Heart left ventricle (tissue), 16 donors: ENCODE measurements at regions not wholly inside any gene's neighbourhood (a gene's known extent, or its start where the extent isn't known, plus 50 kb on each side); places are given as distances from the start of the nearest gene placed in this dataset.
A peak's percentile ranks its signal among the peaks of the same experiment; 100 is the strongest.

Experiments
- ATAC-seq, 4 donors: fragments of 200-7000 bp; cut with Tn5 transposase; one replicate each; pipeline ENCODE4 v1.9.1; 2020 to 2022; ENCODE audit warnings: moderate library complexity in 4 of 4, mild to moderate bottlenecking in 3 of 4, moderate number of reproducible peaks in 1 of 4
- DNase-seq, 5 donors: peaks; one replicate each; pipeline ENCODE4 v3.0.0-alpha.2; 2020
- H3K27ac ChIP-seq, 12 donors: fragments of 200-600 bp; sonication (generic) in 4 of 12; one replicate each; pipeline versions ENCODE4 v1.5.0 to v1.8.0; 2016 to 2022; ENCODE audit warnings: mild to moderate bottlenecking in 2 of 12
- H3K27me3 ChIP-seq, 9 donors: fragments of 200-600 bp; sonication (generic) in 2 of 9; one replicate each; pipeline versions ENCODE4 v1.5.1 to v1.8.0; 2016 to 2022; ENCODE audit warnings: mild to moderate bottlenecking in 3 of 9
- H3K36me3 ChIP-seq, 9 donors: fragments of 200-600 bp; sonication (generic) in 2 of 9; one replicate each; pipeline versions ENCODE4 v1.5.0 to v1.8.0; 2018 to 2022; ENCODE audit warnings: mild to moderate bottlenecking in 2 of 9
- H3K4me1 ChIP-seq, 12 donors: fragments of 200-600 bp; sonication (generic) in 4 of 12; one replicate each; pipeline versions ENCODE4 v1.5.0 to v1.8.0; 2016 to 2022; ENCODE audit warnings: mild to moderate bottlenecking in 3 of 12
- H3K4me3 ChIP-seq, 12 donors: fragments of 200-600 bp; sonication (generic) in 4 of 12; one replicate each; pipeline versions ENCODE4 v1.5.0 to v1.8.0; 2017 to 2022; ENCODE audit warnings: mild to moderate bottlenecking in 9 of 12, moderate library complexity in 4 of 12
- H3K9me3 ChIP-seq, 12 donors: fragments of 200-600 bp; sonication (generic) in 4 of 12; one replicate each; pipeline versions ENCODE4 v1.5.0 to v1.8.0; 2016 to 2022; ENCODE audit warnings: mild to moderate bottlenecking in 1 of 12
- POLR2A ChIP-seq, 2 donors: fragments of 450-650 bp; IDR thresholded peaks; one replicate each; pipeline ENCODE4 v1.6.1; 2017; ENCODE audit warnings: antibody characterized with exemption in 2 of 2, mild to moderate bottlenecking in 2 of 2, moderate library complexity in 2 of 2
- WGBS, 4 donors: extraction: QIAGEN DNeasy Blood & Tissue Kit in 2 of 4; methylation state at CpG; one replicate each; pipeline versions ENCODE4 v1.1.5 to v1.1.7; 2013 to 2018; 5-methylcytosine and 5-hydroxymethylcytosine counted together
- intact Hi-C, 10 donors: fragments of 100-400 bp; cut with DNase I; formaldehyde crosslinking; loops; one replicate each; pipeline versions ENCODE4 v1.11.1 to v1.14.2; 2022
- TF ChIP-seq, protein P1 (sequence below), 12 donors: fragments of 200-600 bp; sonication (generic) in 4 of 12; IDR thresholded peaks; one replicate each; pipeline versions ENCODE4 v1.5.0 to v1.8.0; 2018 to 2022; ENCODE audit warnings: antibody characterized with exemption in 12 of 12, mild to moderate bottlenecking in 5 of 12
- donor health status: ischemic (EF 13 %, LVEDD 7.1; RV severe dilation, severe dysfunction).
- donor health status: healthy with polysubstance abuse.
- donor health status: DM: no; HTN: yes; CAD: no.
- donor health status: DM: no; HTN: no; CAD: no.
- donor health status: ischemic (EF 25% LVEDD 6.9; RV normal size, moderate dysfunction).
- donor health status: ischemic (EF 25% LVEDD 5.7; RV mildly dilated, moderate dysfunction).
- donor health status: healthy.
- donor health status: DM: yes; HTN: yes; CAD: no.
- donor health status: ischemic (EF 35%, LVEDD 5.7; RV mildly dilated, moderate dysfunction).
- donor health status: nonischemic (EF 11% LVEDD 7.7; RV severe dilation, severe dysfunction).
- donor health status: DM: yes; HTN: yes; CAD: no.
- donor health status: PGD.
- donor health status: ischemic (EF 29% LVEDD 5.4; RV normal size, mild dysfunction).
- donor health status: nonischemic (EF 23%, LVEDD 6.1; RV moderate dilation, normal function).

- H3K27ac ChIP-seq = no peak overlapping the region
- 68 to 79% (median 72%) methylated on average over 10 of the region's 10 CpGs for WGBS, 4 donors
- no peak for DNase-seq
- no peaks in the 10 kb centered on the region for H3K36me3 ChIP-seq
- intact Hi-C loops = no loop called here
- ATAC-seq = peak in 2 of 4 donors; percentile 52 to 59
- no peaks in the 10 kb centered on the region for H3K9me3 ChIP-seq
- no peak for TF ChIP-seq POLR2A (IDR thresholded peaks at IDR 0.05)
- TF ChIP-seq, protein P1, sequence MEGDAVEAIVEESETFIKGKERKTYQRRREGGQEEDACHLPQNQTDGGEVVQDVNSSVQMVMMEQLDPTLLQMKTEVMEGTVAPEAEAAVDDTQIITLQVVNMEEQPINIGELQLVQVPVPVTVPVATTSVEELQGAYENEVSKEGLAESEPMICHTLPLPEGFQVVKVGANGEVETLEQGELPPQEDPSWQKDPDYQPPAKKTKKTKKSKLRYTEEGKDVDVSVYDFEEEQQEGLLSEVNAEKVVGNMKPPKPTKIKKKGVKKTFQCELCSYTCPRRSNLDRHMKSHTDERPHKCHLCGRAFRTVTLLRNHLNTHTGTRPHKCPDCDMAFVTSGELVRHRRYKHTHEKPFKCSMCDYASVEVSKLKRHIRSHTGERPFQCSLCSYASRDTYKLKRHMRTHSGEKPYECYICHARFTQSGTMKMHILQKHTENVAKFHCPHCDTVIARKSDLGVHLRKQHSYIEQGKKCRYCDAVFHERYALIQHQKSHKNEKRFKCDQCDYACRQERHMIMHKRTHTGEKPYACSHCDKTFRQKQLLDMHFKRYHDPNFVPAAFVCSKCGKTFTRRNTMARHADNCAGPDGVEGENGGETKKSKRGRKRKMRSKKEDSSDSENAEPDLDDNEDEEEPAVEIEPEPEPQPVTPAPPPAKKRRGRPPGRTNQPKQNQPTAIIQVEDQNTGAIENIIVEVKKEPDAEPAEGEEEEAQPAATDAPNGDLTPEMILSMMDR (IDR thresholded peaks at IDR 0.05) = no peak
- H3K4me1 ChIP-seq = peaks cover 0 to 4% (median 0%) of the 10 kb centered on the region in 12 donors
- no peaks in the 10 kb centered on the region for H3K27me3 ChIP-seq
- H3K4me3 ChIP-seq = no peak overlapping the region
Measured at GRCh38 chr10:47088656-47089354, 177.6 kb downstream of the PTPN20 start.

DNA sequence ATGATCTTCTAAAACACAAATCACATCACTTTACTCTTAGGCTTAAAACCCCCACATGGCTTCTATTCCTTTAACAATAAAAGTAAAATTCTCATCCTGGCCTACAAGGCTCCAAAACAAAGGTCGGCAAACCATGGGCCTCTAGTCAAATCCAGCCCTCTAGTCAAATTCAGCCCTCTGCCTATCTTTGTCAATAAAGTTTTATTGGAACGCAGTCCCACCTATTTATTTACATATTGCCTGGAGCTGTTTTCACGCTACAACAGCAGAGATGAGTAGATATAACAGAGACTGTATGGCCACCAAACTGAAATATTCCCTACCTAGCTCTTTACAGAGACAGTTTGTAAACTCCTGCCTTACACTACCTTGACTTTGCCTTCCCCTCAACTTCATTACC lies 178.8 kb downstream of the PTPN20 start:
- no peak for DNase-seq
- Histone ChIP-seq H3K36me3 (no peaks in the 10 kb centered on the region), H3K27ac (no peak overlapping the region), H3K4me1 (peaks cover 0 to 4% (median 0%) of the 10 kb centered on the region in 12 donors), H3K9me3 (no peaks in the 10 kb centered on the region), H3K27me3 (no peaks in the 10 kb centered on the region), H3K4me3 (no peak overlapping the region)
- WGBS, 4 donors = 93 to 96% (median 95%) methylated on average over 3 of the region's 3 CpGs
- intact Hi-C loops = no loop called here
- no peak for TF ChIP-seq POLR2A (IDR thresholded peaks at IDR 0.05)
- TF ChIP-seq, protein P1 (IDR thresholded peaks at IDR 0.05) = no peak
- ATAC-seq = no peak

DNA sequence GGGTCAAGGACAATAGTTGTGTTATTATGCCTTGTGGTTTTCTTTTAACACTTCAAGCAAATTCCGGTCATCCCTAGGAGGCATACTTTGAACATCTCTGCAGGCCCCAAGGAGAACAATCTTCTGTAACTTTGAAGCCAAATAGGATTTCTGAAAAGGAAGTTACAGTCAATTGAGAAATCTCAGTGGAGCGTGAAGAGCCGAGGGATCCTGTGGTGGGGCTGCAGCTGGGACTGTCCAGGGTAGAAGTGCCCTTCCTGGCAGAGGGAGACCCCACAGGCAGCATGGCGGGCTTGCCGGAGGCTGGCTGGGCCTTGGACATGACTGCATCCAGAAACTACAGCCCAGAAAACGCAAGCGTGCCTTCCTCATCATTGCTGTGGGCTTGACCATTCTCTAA lies 179.7 kb downstream of the PTPN20 start:
- H3K36me3 ChIP-seq = no peaks in the 10 kb centered on the region
- H3K4me1 ChIP-seq = peaks cover 0 to 4% (median 0%) of the 10 kb centered on the region in 12 donors
- intact Hi-C loops = no loop called here
- TF ChIP-seq, protein P1 (IDR thresholded peaks at IDR 0.05) = no peak
- no peak for TF ChIP-seq POLR2A (IDR thresholded peaks at IDR 0.05)
- ATAC-seq (no peak), DNase-seq (no peak)
- no peaks in the 10 kb centered on the region for H3K27me3 ChIP-seq
- WGBS, 4 donors = 69 to 81% (median 78%) methylated on average over 6 to 7 of the region's 7 CpGs
- H3K4me3 ChIP-seq = no peak overlapping the region
- no peaks in the 10 kb centered on the region for H3K9me3 ChIP-seq
- no peak overlapping the region for H3K27ac ChIP-seq

GRCh38 chr10:47091421-47091820 lies 180.2 kb downstream of the PTPN20 start:
- H3K9me3 ChIP-seq = no peaks in the 10 kb centered on the region
- H3K27ac ChIP-seq = no peak overlapping the region
- intact Hi-C loops = no loop called here
- H3K36me3 ChIP-seq = no peaks in the 10 kb centered on the region
- H3K27me3 ChIP-seq = no peaks in the 10 kb centered on the region
- WGBS, 4 donors = 51 to 74% (median 61%) methylated on average over 2 of the region's 2 CpGs
- DNase-seq = no peak
- no peak overlapping the region for H3K4me3 ChIP-seq
- no peak for ATAC-seq
- peaks cover 0 to 4% (median 0%) of the 10 kb centered on the region in 12 donors for H3K4me1 ChIP-seq
- TF ChIP-seq, protein P1 (IDR thresholded peaks at IDR 0.05) = no peak
- no peak for TF ChIP-seq POLR2A (IDR thresholded peaks at IDR 0.05)
